DND-41 (cell line): ENCODE measurements at regions not wholly inside any gene's neighbourhood (a gene's known extent, or its start where the extent isn't known, plus 50 kb on each side); places are given as distances from the start of the nearest gene placed in this dataset.
A peak's percentile ranks its signal among the peaks of the same experiment; 100 is the strongest.

Experiments used
- ATAC-seq: fragments of 200-7000 bp; cut with Tn5 transposase; 3 replicates; pipeline ENCODE4 v1.9.1; 2021; ENCODE audit warnings: low read depth; ENCODE audit not compliant: insufficient read depth
- DNase-seq: peaks from one replicate; pipeline ENCODE4 v3.0.0-alpha.2; 2020
- H2AFZ ChIP-seq: 2 replicates; pipeline ENCODE4 v1.6.0; 2012; ENCODE audit warnings: low read depth, low read length
- H3K27ac ChIP-seq: 2 replicates; pipeline ENCODE4 v1.5.1; 2012; ENCODE audit warnings: low read length, inconsistent platforms
- H3K27me3 ChIP-seq: fragments of 200-600 bp; sonication (generic); 2 replicates; pipeline ENCODE4 v1.6.0; 2012; ENCODE audit warnings: low read length, mild to moderate bottlenecking, inconsistent platforms; ENCODE audit not compliant: insufficient read depth, poor library complexity
- H3K36me3 ChIP-seq: 2 replicates; pipeline ENCODE4 v1.5.1; 2012; ENCODE audit warnings: low read length, inconsistent platforms; ENCODE audit not compliant: insufficient read depth
- H3K4me1 ChIP-seq: 2 replicates; pipeline ENCODE4 v1.5.1; 2012; ENCODE audit warnings: mild to moderate bottlenecking, low read length; ENCODE audit not compliant: insufficient read depth
- H3K4me2 ChIP-seq: 2 replicates; pipeline ENCODE4 v1.6.0; 2012; ENCODE audit warnings: mild to moderate bottlenecking, moderate library complexity, low read length, inconsistent platforms; ENCODE audit not compliant: insufficient read depth
- H3K4me3 ChIP-seq, 2 experiments: fragments of 200-600 bp in 1 of 2; shearing (Covaris generic) in 1 of 2; 2 replicates each; pipeline ENCODE4 v1.5.1; 2012 to 2016; ENCODE audit warnings: inconsistent platforms in 2 of 2, low read length in 2 of 2, mild to moderate bottlenecking in 2 of 2, low read depth in 1 of 2, moderate library complexity in 1 of 2
- H3K79me2 ChIP-seq: 2 replicates; pipeline ENCODE4 v1.6.0; 2012; ENCODE audit warnings: low read length, inconsistent platforms; ENCODE audit not compliant: insufficient read depth
- H3K9ac ChIP-seq: 2 replicates; pipeline ENCODE4 v1.6.0; 2012; ENCODE audit warnings: low read depth, mild to moderate bottlenecking, inconsistent platforms, low read length, moderate library complexity
- H3K9me3 ChIP-seq: 2 replicates; pipeline ENCODE4 v1.5.1; 2012; ENCODE audit warnings: low read length, moderate library complexity, mild to moderate bottlenecking, inconsistent platforms; ENCODE audit not compliant: insufficient read depth, severe bottlenecking
- H4K20me1 ChIP-seq: 2 replicates; pipeline ENCODE4 v1.6.0; 2012; ENCODE audit warnings: low read length; ENCODE audit not compliant: insufficient read depth
- CTCF ChIP-seq: IDR thresholded peaks from 2 replicates; pipeline ENCODE4 v1.5.1; 2012; ENCODE audit warnings: borderline replicate concordance, low read length, moderate library complexity, mild to moderate bottlenecking; ENCODE audit not compliant: poor library complexity, severe bottlenecking; ENCODE audit errors: extremely low read depth
- EZH2 ChIP-seq: IDR thresholded peaks from 3 replicates; pipeline ENCODE4 v1.6.1; 2012; ENCODE audit warnings: borderline replicate concordance, low read depth, mild to moderate bottlenecking, moderate library complexity, low read length, inconsistent platforms; ENCODE audit not compliant: severe bottlenecking

GRCh38 chr12:107963635-107964034 is 165.5 kb upstream of the WSCD2 start:
- Histone ChIP-seq H3K9ac (no peak overlapping the region), H3K27me3 (peaks cover 7% of the 10 kb centered on the region), H3K36me3 (no peaks in the 10 kb centered on the region), H4K20me1 (no peaks in the 10 kb centered on the region), H3K9me3 (no peaks in the 10 kb centered on the region), H3K79me2 (no peaks in the 10 kb centered on the region), H3K4me2 (no peak overlapping the region), H2AFZ (no peak overlapping the region), H3K4me1 (no peaks in the 10 kb centered on the region), H3K4me3 (no peak overlapping the region), H3K27ac (no peak overlapping the region)
- TF ChIP-seq EZH2 (no peak), CTCF (no peak)
- DNase-seq (no peak), ATAC-seq (no peak)

- peaks cover 7% of the 10 kb centered on the region for H3K27me3 ChIP-seq
- H3K4me2 ChIP-seq = no peak overlapping the region
- no peaks in the 10 kb centered on the region for H4K20me1 ChIP-seq
- ATAC-seq (no peak), DNase-seq (no peak)
- TF ChIP-seq CTCF (no peak), EZH2 (no peak)
- no peak overlapping the region for H3K4me3 ChIP-seq
- H3K9ac ChIP-seq = no peak overlapping the region
- H3K9me3 ChIP-seq = no peaks in the 10 kb centered on the region
- H3K79me2 ChIP-seq = no peaks in the 10 kb centered on the region
- no peaks in the 10 kb centered on the region for H3K36me3 ChIP-seq
- H2AFZ ChIP-seq = peak overlapping the region; percentile 34; the same call in 1 of the 2 replicates
- H3K4me1 ChIP-seq = no peaks in the 10 kb centered on the region
- no peak overlapping the region for H3K27ac ChIP-seq
Measured at GRCh38 chr12:107967170-107967569, 161.9 kb upstream of the WSCD2 start.

GRCh38 chr12:107973950-107974349 is 155.1 kb upstream of the WSCD2 start:
- H4K20me1 ChIP-seq = no peaks in the 10 kb centered on the region
- no peak for ATAC-seq
- H3K79me2 ChIP-seq = no peaks in the 10 kb centered on the region
- no peak for TF ChIP-seq EZH2
- TF ChIP-seq CTCF = no peak
- H3K9me3 ChIP-seq = no peaks in the 10 kb centered on the region
- no peaks in the 10 kb centered on the region for H3K27me3 ChIP-seq
- no peak overlapping the region for H3K4me3 ChIP-seq
- H3K27ac ChIP-seq = no peak overlapping the region
- no peak overlapping the region for H3K9ac ChIP-seq
- H3K36me3 ChIP-seq = no peaks in the 10 kb centered on the region
- H3K4me1 ChIP-seq = no peaks in the 10 kb centered on the region
- H2AFZ ChIP-seq = no peak overlapping the region
- H3K4me2 ChIP-seq = no peak overlapping the region
- DNase-seq = no peak

- Histone ChIP-seq H3K9ac (no peak overlapping the region), H3K27ac (no peak overlapping the region), H3K9me3 (no peaks in the 10 kb centered on the region), H3K4me2 (no peak overlapping the region), H3K36me3 (no peaks in the 10 kb centered on the region), H2AFZ (no peak overlapping the region), H3K79me2 (no peaks in the 10 kb centered on the region), H4K20me1 (no peaks in the 10 kb centered on the region), H3K4me1 (no peaks in the 10 kb centered on the region), H3K4me3 (no peak overlapping the region), H3K27me3 (no peaks in the 10 kb centered on the region)
- no peak for ATAC-seq
- DNase-seq = no peak
- no peak for TF ChIP-seq EZH2
- TF ChIP-seq CTCF = no peak
Measured at GRCh38 chr12:107976331-107976730, 152.8 kb upstream of the WSCD2 start.
